HEK293 (cell line): ENCODE measurements at regions not wholly inside any gene's neighbourhood (a gene's known extent, or its start where the extent isn't known, plus 50 kb on each side); places are given as distances from the start of the nearest gene placed in this dataset.
"Not testable (repeated sequence)": the region's sequence is repeated elsewhere in the genome, so short reads cannot be mapped to it uniquely, and the experiment has no call there.

ENCODE experiments used
- CTCF ChIA-PET: fragments of 350-600 bp; formaldehyde crosslinking; extraction: SDS; loops from one replicate; lab custom pipeline; 2021; ENCODE audit warnings: antibody characterized with exemption; lab: Yijun Ruan, JAX
- POLR2A ChIA-PET: fragments of 300-600 bp; formaldehyde crosslinking; extraction: SDS; loops from one replicate; lab custom pipeline; 2020; ENCODE audit warnings: antibody characterized with exemption, inconsistent platforms; lab: Yijun Ruan, JAX
- H3K27ac ChIP-seq: fragments of 200-500 bp; sonication (Bioruptor generic); 2 replicates; pipeline ENCODE4 v1.5.1; 2014; ENCODE audit warnings: low read depth, low read length, control low read depth, inconsistent platforms; ENCODE audit errors: extremely low read depth
- H3K36me3 ChIP-seq, 2 experiments: fragments of 200-500 bp in 1 of 2; sonication (Bioruptor generic) in 1 of 2; 1 replicate in 1 of 2; 2 replicates in 1 of 2; pipeline ENCODE4 v1.5.1; 2014 to 2017; ENCODE audit warnings: inconsistent platforms in 2 of 2, low read length in 2 of 2; ENCODE audit not compliant: control insufficient read depth in 2 of 2, insufficient read depth in 1 of 2
- H3K4me1 ChIP-seq: fragments of 200-500 bp; sonication (Bioruptor generic); 2 replicates; pipeline ENCODE4 v1.5.1; 2014; ENCODE audit warnings: mild to moderate bottlenecking, low read length, inconsistent platforms; ENCODE audit not compliant: control insufficient read depth, insufficient read depth
- H3K4me3 ChIP-seq: 2 replicates; pipeline ENCODE4 v1.5.1; 2011; ENCODE audit warnings: low read depth, mild to moderate bottlenecking, control low read depth, low read length, moderate library complexity
- H3K9me3 ChIP-seq: fragments of 200-500 bp; sonication (Bioruptor generic); 2 replicates; pipeline ENCODE4 v1.5.1; 2014; ENCODE audit warnings: low read depth, low read length, inconsistent platforms; ENCODE audit not compliant: control insufficient read depth, insufficient read depth
- MEIS1 ChIP-seq: sonication (generic); formaldehyde crosslinking; IDR thresholded peaks from 2 replicates; pipeline ENCODE4 v1.8.1; 2022; ENCODE audit warnings: missing genetic modification reagents, mild to moderate bottlenecking, borderline replicate concordance
- SCRT1 ChIP-seq: fragments of 450-650 bp; formaldehyde crosslinking; IDR thresholded peaks from 2 replicates; pipeline ENCODE4 v1.5.1; 2016; ENCODE audit warnings: missing biosample characterization, missing genetic modification characterization, borderline replicate concordance
- SETDB1 ChIP-seq: IDR thresholded peaks from one replicate; pipeline ENCODE4 v1.6.1; 2017; ENCODE audit warnings: mild to moderate bottlenecking, low read length, moderate library complexity, mixed read lengths; ENCODE audit not compliant: insufficient read length
- ZFP3 ChIP-seq: fragments of 450-650 bp; formaldehyde crosslinking; IDR thresholded peaks from 2 replicates; pipeline ENCODE4 v1.5.1; 2016; ENCODE audit warnings: low read depth, missing biosample characterization, missing genetic modification characterization
- ZNF112 ChIP-seq: fragments of 450-650 bp; formaldehyde crosslinking; IDR thresholded peaks from 2 replicates; pipeline ENCODE4 v1.5.0; 2017; ENCODE audit warnings: missing biosample characterization, missing genetic modification characterization
- ZNF133 ChIP-seq: fragments of 450-650 bp; formaldehyde crosslinking; IDR thresholded peaks from 2 replicates; pipeline ENCODE4 v1.5.1; 2016; ENCODE audit warnings: missing biosample characterization, missing genetic modification characterization
- ZNF174 ChIP-seq: fragments of 450-650 bp; formaldehyde crosslinking; IDR thresholded peaks from 2 replicates; pipeline ENCODE4 v1.5.0; 2017; ENCODE audit warnings: missing biosample characterization, mild to moderate bottlenecking, missing genetic modification characterization
- ZNF350 ChIP-seq: fragments of 450-650 bp; formaldehyde crosslinking; IDR thresholded peaks from 2 replicates; pipeline ENCODE4 v1.5.0; 2017; ENCODE audit warnings: missing biosample characterization, mild to moderate bottlenecking, missing genetic modification characterization
- ZNF501 ChIP-seq: fragments of 450-650 bp; formaldehyde crosslinking; IDR thresholded peaks from 2 replicates; pipeline ENCODE4 v1.5.1; 2016; ENCODE audit warnings: missing biosample characterization, missing genetic modification characterization
- ZNF529 ChIP-seq: fragments of 450-650 bp; formaldehyde crosslinking; IDR thresholded peaks from 2 replicates; pipeline ENCODE4 v1.5.1; 2017; ENCODE audit warnings: missing genetic modification characterization, missing biosample characterization; ENCODE audit not compliant: insufficient replicate concordance
- ZNF555 ChIP-seq: fragments of 450-650 bp; formaldehyde crosslinking; conservative IDR thresholded peaks from 2 replicates; pipeline ENCODE4 v1.5.1; 2017; ENCODE audit warnings: missing biosample characterization, mild to moderate bottlenecking, missing genetic modification characterization, inconsistent platforms
- ZNF560 ChIP-seq: fragments of 450-650 bp; formaldehyde crosslinking; IDR thresholded peaks from 2 replicates; pipeline ENCODE4 v1.5.1; 2017; ENCODE audit warnings: missing biosample characterization, missing genetic modification characterization, borderline replicate concordance
- ZNF585B ChIP-seq: fragments of 450-650 bp; formaldehyde crosslinking; IDR thresholded peaks from 2 replicates; pipeline ENCODE4 v1.5.1; 2016; ENCODE audit warnings: missing biosample characterization, missing genetic modification characterization
- ZNF624 ChIP-seq: fragments of 450-650 bp; formaldehyde crosslinking; IDR thresholded peaks from 2 replicates; pipeline ENCODE4 v1.5.1; 2017; ENCODE audit warnings: missing biosample characterization, missing genetic modification characterization
- ZNF629 ChIP-seq: fragments of 450-650 bp; formaldehyde crosslinking; IDR thresholded peaks from 2 replicates; pipeline ENCODE4 v1.5.1; 2017; ENCODE audit warnings: missing biosample characterization, missing genetic modification characterization
- ZNF785 ChIP-seq: fragments of 450-650 bp; formaldehyde crosslinking; IDR thresholded peaks from 2 replicates; pipeline ENCODE4 v1.5.1; 2016; ENCODE audit warnings: missing biosample characterization, missing genetic modification characterization
- ZNF830 ChIP-seq: fragments of 450-650 bp; IDR thresholded peaks from 2 replicates; pipeline ENCODE4 v1.5.0; 2018; ENCODE audit warnings: missing biosample characterization, missing genetic modification characterization, low read depth, mild to moderate bottlenecking, moderate library complexity
- TF ChIP-seq, protein P1 (sequence below): fragments of 450-650 bp; formaldehyde crosslinking; IDR thresholded peaks from 2 replicates; pipeline ENCODE4 v1.5.1; 2017; ENCODE audit warnings: missing biosample characterization, missing genetic modification characterization
- TF ChIP-seq, protein P2 (sequence below): fragments of 450-650 bp; formaldehyde crosslinking; IDR thresholded peaks from 2 replicates; pipeline ENCODE4 v1.5.1; 2017; ENCODE audit warnings: missing biosample characterization, missing genetic modification characterization
- TF ChIP-seq, protein P3 (sequence below): fragments of 450-650 bp; formaldehyde crosslinking; IDR thresholded peaks from 2 replicates; pipeline ENCODE4 v1.5.1; 2017; ENCODE audit warnings: missing biosample characterization, missing genetic modification characterization
- TF ChIP-seq, protein P4 (sequence below): fragments of 450-650 bp; formaldehyde crosslinking; conservative IDR thresholded peaks from 2 replicates; pipeline ENCODE4 v1.5.1; 2016; ENCODE audit warnings: low read depth, missing biosample characterization, missing genetic modification characterization

DNA sequence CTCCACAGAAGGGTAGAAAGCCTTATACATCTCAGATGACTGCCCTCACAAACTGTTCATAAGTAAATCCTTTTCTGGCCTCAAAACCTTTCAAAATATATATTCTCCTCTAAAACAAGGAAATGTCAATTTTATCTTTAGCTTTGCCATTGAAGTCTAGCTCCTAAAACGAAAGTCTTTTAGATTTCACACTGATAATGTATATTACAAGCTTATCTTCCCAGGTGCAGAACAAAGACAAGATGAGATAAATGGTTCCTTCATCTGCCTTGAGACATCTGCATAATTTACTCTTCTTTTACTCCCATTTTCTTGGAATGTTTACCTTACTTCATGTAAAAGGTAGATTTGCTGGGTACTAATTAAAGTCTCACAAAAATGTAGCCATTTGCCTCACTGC, 257.1 kb downstream of the SYT10 start:
- CTCF ChIA-PET: no interaction called here
- POLR2A ChIA-PET: no interaction called here
- Histone ChIP-seq H3K9me3 (no peaks in the 10 kb centered on the region), H3K4me1 (no peaks in the 10 kb centered on the region), H3K36me3 (no peaks in the 10 kb centered on the region), H3K27ac (no peak overlapping the region), H3K4me3 (no peak overlapping the region)
- TF ChIP-seq ZNF133 (tag by site-specific recombination) (no peak), ZNF629 (no peak), MEIS1 (CRISPR knock-in tag) (no peak), ZNF830 (tag by site-specific recombination) (no peak), ZNF174 (tag by site-specific recombination) (no peak), ZFP3 (tag by site-specific recombination) (no peak), ZNF501 (tag by site-specific recombination) (no peak)

DNA sequence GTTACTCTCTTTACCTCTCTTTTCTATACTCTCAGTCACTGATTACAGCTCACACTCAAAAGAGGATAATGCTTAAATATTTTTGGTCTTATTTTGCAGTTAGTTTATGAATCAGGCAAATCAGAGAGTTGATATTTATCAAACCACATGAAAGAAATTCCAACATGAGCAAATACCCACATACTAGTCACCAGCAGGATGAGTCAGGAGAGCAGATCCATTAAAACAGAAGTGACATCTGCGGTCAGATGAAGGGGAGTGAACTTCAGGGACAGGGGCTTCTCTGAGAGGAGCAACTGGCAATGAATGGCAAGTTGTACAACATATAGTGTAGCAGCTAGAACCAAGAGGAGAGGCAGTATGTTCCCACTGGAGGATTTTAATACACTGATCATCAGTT, 258.7 kb downstream of the SYT10 start:
- Histone ChIP-seq H3K36me3 (no peaks in the 10 kb centered on the region), H3K4me1 (no peaks in the 10 kb centered on the region), H3K9me3 (no peaks in the 10 kb centered on the region), H3K27ac (no peak overlapping the region), H3K4me3 (no peak overlapping the region)
- ChIA-PET POLR2A (no interaction called here), CTCF (no interaction called here)
- TF ChIP-seq, protein P1, sequence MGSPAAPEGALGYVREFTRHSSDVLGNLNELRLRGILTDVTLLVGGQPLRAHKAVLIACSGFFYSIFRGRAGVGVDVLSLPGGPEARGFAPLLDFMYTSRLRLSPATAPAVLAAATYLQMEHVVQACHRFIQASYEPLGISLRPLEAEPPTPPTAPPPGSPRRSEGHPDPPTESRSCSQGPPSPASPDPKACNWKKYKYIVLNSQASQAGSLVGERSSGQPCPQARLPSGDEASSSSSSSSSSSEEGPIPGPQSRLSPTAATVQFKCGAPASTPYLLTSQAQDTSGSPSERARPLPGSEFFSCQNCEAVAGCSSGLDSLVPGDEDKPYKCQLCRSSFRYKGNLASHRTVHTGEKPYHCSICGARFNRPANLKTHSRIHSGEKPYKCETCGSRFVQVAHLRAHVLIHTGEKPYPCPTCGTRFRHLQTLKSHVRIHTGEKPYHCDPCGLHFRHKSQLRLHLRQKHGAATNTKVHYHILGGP (tag by site-specific recombination): no peak
- TF ChIP-seq ZNF624 (tag by site-specific recombination): no peak
- TF ChIP-seq ZNF350 (tag by site-specific recombination): no peak
- no peak for TF ChIP-seq ZNF112 (tag by site-specific recombination)
- TF ChIP-seq ZNF555: no peak
- no peak for TF ChIP-seq SETDB1
- TF ChIP-seq, protein P2, sequence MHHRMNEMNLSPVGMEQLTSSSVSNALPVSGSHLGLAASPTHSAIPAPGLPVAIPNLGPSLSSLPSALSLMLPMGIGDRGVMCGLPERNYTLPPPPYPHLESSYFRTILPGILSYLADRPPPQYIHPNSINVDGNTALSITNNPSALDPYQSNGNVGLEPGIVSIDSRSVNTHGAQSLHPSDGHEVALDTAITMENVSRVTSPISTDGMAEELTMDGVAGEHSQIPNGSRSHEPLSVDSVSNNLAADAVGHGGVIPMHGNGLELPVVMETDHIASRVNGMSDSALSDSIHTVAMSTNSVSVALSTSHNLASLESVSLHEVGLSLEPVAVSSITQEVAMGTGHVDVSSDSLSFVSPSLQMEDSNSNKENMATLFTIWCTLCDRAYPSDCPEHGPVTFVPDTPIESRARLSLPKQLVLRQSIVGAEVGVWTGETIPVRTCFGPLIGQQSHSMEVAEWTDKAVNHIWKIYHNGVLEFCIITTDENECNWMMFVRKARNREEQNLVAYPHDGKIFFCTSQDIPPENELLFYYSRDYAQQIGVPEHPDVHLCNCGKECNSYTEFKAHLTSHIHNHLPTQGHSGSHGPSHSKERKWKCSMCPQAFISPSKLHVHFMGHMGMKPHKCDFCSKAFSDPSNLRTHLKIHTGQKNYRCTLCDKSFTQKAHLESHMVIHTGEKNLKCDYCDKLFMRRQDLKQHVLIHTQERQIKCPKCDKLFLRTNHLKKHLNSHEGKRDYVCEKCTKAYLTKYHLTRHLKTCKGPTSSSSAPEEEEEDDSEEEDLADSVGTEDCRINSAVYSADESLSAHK (tag by site-specific recombination): no peak
- TF ChIP-seq, protein P3, sequence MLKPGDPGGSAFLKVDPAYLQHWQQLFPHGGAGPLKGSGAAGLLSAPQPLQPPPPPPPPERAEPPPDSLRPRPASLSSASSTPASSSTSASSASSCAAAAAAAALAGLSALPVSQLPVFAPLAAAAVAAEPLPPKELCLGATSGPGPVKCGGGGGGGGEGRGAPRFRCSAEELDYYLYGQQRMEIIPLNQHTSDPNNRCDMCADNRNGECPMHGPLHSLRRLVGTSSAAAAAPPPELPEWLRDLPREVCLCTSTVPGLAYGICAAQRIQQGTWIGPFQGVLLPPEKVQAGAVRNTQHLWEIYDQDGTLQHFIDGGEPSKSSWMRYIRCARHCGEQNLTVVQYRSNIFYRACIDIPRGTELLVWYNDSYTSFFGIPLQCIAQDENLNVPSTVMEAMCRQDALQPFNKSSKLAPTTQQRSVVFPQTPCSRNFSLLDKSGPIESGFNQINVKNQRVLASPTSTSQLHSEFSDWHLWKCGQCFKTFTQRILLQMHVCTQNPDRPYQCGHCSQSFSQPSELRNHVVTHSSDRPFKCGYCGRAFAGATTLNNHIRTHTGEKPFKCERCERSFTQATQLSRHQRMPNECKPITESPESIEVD (tag by site-specific recombination): no peak
- no peak for TF ChIP-seq ZNF585B (tag by site-specific recombination)
- no peak for TF ChIP-seq SCRT1
- TF ChIP-seq ZNF785 (tag by site-specific recombination): no peak
- TF ChIP-seq ZNF529 (tag by site-specific recombination): no peak

DNA sequence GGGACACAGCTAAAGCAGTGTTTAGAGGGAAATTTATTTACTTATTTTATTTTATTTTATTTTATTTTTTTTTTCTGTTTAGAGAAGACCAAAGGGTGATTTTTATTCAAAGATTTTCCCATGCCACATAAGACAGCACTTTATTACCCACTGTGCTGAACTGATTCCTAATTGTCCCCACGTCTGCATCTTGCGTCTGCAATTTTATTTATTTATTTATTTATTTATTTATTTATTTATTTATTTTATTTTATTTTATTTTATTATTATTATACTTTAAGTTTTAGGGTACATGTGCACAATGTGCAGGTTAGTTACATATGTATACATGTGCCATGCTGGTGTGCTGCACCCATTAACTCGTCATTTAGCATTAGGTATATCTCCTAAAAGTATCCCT, 269.7 kb upstream of the PKP2 start:
- H3K27ac ChIP-seq, POLR2A ChIA-PET, H3K4me1 ChIP-seq, H3K4me3 ChIP-seq, H3K9me3 ChIP-seq, CTCF ChIA-PET, H3K36me3 ChIP-seq: not testable (repeated sequence)
- TF ChIP-seq, protein P4, sequence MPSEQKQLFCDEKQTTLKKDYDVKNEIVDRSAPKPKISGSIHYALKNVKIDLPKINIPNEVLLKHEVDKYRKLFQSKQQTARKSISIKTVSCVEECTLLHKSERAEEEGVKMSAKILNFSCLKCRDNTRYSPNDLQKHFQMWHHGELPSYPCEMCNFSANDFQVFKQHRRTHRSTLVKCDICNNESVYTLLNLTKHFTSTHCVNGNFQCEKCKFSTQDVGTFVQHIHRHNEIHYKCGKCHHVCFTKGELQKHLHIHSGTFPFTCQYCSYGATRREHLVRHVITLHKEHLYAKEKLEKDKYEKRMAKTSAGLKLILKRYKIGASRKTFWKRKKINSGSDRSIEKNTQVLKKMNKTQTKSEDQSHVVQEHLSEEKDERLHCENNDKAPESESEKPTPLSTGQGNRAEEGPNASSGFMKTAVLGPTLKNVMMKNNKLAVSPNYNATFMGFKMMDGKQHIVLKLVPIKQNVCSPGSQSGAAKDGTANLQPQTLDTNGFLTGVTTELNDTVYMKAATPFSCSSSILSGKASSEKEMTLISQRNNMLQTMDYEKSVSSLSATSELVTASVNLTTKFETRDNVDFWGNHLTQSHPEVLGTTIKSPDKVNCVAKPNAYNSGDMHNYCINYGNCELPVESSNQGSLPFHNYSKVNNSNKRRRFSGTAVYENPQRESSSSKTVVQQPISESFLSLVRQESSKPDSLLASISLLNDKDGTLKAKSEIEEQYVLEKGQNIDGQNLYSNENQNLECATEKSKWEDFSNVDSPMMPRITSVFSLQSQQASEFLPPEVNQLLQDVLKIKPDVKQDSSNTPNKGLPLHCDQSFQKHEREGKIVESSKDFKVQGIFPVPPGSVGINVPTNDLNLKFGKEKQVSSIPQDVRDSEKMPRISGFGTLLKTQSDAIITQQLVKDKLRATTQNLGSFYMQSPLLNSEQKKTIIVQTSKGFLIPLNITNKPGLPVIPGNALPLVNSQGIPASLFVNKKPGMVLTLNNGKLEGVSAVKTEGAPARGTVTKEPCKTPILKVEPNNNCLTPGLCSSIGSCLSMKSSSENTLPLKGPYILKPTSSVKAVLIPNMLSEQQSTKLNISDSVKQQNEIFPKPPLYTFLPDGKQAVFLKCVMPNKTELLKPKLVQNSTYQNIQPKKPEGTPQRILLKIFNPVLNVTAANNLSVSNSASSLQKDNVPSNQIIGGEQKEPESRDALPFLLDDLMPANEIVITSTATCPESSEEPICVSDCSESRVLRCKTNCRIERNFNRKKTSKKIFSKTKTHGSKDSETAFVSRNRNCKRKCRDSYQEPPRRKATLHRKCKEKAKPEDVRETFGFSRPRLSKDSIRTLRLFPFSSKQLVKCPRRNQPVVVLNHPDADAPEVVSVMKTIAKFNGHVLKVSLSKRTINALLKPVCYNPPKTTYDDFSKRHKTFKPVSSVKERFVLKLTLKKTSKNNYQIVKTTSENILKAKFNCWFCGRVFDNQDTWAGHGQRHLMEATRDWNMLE (tag by site-specific recombination): peak; percentile 86
- TF ChIP-seq ZNF555: peak; percentile 81
- peak; percentile 63; the same call in 1 of the 2 replicates for TF ChIP-seq ZNF560 (tag by site-specific recombination)
